Loucy (cell line): ENCODE measurements at regions not wholly inside any gene's neighbourhood (a gene's known extent, or its start where the extent isn't known, plus 50 kb on each side); places are given as distances from the start of the nearest gene placed in this dataset.

ENCODE experiments used
- EZH2phosphoT487 ChIP-seq: fragments of 200-600 bp; IDR thresholded peaks from 2 replicates; pipeline ENCODE4 v1.6.1; 2018; ENCODE audit warnings: antibody characterized with exemption, mild to moderate bottlenecking, moderate library complexity, borderline replicate concordance
- TF ChIP-seq, protein P1 (sequence below): fragments of 200-600 bp; sonication (generic); conservative IDR thresholded peaks from 2 replicates; pipeline ENCODE4 v1.5.1; 2014; ENCODE audit warnings: mild to moderate bottlenecking, antibody characterized with exemption, low read length

DNA sequence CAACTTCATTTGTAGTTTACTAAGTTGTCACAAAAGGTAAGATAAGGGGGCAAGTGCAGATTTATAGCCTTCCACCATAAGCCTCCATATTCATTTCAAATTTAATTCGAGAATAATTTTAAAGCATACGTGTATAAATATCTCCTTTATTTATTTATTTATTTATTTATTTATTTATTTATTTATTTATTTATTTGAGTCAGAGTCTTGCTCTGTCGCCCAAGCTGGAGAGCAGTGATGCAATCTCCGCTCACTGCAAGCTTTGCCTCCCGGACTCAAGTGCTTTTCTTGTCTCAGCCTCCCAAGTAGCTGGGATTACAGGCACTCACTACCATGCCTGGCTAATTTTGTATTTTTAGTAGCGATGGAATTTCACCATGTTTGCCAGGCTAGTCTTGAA is 523.4 kb downstream of the FAT4 start:
- TF ChIP-seq, protein P1, sequence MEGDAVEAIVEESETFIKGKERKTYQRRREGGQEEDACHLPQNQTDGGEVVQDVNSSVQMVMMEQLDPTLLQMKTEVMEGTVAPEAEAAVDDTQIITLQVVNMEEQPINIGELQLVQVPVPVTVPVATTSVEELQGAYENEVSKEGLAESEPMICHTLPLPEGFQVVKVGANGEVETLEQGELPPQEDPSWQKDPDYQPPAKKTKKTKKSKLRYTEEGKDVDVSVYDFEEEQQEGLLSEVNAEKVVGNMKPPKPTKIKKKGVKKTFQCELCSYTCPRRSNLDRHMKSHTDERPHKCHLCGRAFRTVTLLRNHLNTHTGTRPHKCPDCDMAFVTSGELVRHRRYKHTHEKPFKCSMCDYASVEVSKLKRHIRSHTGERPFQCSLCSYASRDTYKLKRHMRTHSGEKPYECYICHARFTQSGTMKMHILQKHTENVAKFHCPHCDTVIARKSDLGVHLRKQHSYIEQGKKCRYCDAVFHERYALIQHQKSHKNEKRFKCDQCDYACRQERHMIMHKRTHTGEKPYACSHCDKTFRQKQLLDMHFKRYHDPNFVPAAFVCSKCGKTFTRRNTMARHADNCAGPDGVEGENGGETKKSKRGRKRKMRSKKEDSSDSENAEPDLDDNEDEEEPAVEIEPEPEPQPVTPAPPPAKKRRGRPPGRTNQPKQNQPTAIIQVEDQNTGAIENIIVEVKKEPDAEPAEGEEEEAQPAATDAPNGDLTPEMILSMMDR: no peak
- TF ChIP-seq EZH2phosphoT487: no peak
